ENCODE measurements at regions not wholly inside any gene's neighbourhood (a gene's known extent, or its start where the extent isn't known, plus 50 kb on each side); places are given as distances from the start of the nearest gene placed in this dataset.

DNA sequence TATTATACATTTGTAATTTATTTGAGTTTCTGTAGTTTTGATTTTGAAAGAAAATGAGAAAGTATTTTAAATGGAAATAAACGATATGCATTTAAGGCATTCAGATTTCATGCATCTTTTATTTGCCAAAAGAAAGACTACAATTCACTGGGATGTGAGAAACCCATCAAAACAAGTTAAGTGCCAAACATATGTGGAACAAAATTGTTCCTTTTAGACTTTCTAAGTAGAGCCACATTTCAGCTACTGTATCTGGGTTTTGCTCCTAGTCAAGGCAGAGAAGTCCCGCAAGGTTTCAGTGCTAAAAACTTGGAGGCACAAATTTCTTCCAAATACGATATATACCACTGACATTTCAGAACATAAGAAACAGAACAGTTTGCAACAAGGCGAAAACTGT is 1191.9 kb downstream of the SLITRK5 start (continued):
- TF ChIP-seq, protein P1, sequence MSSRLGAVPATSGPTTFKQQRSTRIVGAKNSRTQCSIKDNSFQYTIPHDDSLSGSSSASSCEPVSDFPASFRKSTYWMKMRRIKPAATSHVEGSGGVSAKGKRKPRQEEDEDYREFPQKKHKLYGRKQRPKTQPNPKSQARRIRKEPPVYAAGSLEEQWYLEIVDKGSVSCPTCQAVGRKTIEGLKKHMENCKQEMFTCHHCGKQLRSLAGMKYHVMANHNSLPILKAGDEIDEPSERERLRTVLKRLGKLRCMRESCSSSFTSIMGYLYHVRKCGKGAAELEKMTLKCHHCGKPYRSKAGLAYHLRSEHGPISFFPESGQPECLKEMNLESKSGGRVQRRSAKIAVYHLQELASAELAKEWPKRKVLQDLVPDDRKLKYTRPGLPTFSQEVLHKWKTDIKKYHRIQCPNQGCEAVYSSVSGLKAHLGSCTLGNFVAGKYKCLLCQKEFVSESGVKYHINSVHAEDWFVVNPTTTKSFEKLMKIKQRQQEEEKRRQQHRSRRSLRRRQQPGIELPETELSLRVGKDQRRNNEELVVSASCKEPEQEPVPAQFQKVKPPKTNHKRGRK (tag; IDR thresholded peaks at IDR 0.05): no peak
- no peak for TF ChIP-seq MYBL2 (IDR thresholded peaks at IDR 0.05; ENCODE audit: low read depth)
- no peak for TF ChIP-seq MYBL2 (CRISPR knock-in tag; IDR thresholded peaks at IDR 0.05; ENCODE audit: borderline replicate concordance)

DNA sequence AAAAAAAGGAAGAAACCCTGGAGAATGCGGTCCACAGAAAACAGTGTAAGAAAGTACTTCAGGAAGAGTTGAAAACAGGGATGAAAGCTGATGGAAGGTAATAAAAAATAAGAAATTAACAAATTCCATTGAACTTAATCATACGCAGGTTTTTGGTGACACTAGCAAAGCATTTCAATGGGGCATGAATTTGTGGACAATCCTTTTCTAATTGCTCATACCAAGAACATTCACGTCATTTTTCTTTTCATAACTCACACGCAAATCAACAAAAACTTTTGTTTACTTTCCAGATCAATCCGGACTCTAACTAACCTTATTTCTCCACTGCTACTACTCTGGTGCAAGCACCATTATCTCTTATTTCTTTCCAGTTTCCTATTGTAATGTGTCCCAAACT is 1195.0 kb downstream of the SLITRK5 start:
- in situ Hi-C loops (cut with MboI): no loop called here
- H2AFZ ChIP-seq (ENCODE audit: low read depth, low read length): no peak overlapping the region
- no peak for DNase-seq (ENCODE audit: extremely low read depth in 1 of 4, low spot score in 3 of 4)
- H3K4me1 ChIP-seq (replicated peaks in 1 of 2; ENCODE audit: control insufficient read depth in 2 of 2, insufficient read depth in 2 of 2, low read length in 2 of 2): no peaks in the 10 kb centered on the region
- POLR2A ChIA-PET: no interaction called here
- no peak overlapping the region for H3K27ac ChIP-seq (ENCODE audit: extremely low read depth, low read depth, low read length)
- TF ChIP-seq GTF2A2 (tag; IDR thresholded peaks at IDR 0.05): no peak
- TF ChIP-seq ZNF785 (CRISPR knock-in tag; IDR thresholded peaks at IDR 0.05): no peak
- H4K20me1 ChIP-seq (replicated peaks; ENCODE audit: control insufficient read depth, insufficient read depth, low read length): no peaks in the 10 kb centered on the region
- H3K27me3 ChIP-seq (ENCODE audit: control insufficient read depth in 2 of 2, insufficient read depth in 2 of 2, low read length in 2 of 2): no peaks in the 10 kb centered on the region
- no peaks in the 10 kb centered on the region for H3K79me2 ChIP-seq (ENCODE audit: control insufficient read depth, insufficient read depth, low read length)
- no peak overlapping the region for H3K4me3 ChIP-seq
- H3K9ac ChIP-seq (ENCODE audit: insufficient read depth in 1 of 2, low read depth in 2 of 2, low read length in 2 of 2): no peak overlapping the region
- ATAC-seq: no peak
- no peaks in the 10 kb centered on the region for H3K9me1 ChIP-seq (ENCODE audit: control insufficient read depth, insufficient read depth, low read length)
- no peak for FAIRE-seq
- no peak overlapping the region for H3K4me2 ChIP-seq (ENCODE audit: insufficient read depth, low read length)
- H3K9me3 ChIP-seq (replicated peaks; ENCODE audit: control insufficient read depth, insufficient read depth, low read depth, low read length): no peaks in the 10 kb centered on the region
- 0% methylated on average over 4 of the region's 5 CpGs for WGBS (ENCODE audit: insufficient coverage, low coverage, missing lambda C conversion rate)
- no peaks in the 10 kb centered on the region for H3K36me3 ChIP-seq (ENCODE audit: control insufficient read depth, insufficient read depth, low read length)
- intact Hi-C loops (cut with micrococcal nuclease): no loop called here
- CTCF ChIA-PET (ENCODE audit: low intra/inter-chr PET ratio): no interaction called here
- BruUV-seq (replicated peaks): no TSS peak

All from K562 (cell line).